GM12878 (cell line): ENCODE measurements at regions not wholly inside any gene's neighbourhood (a gene's known extent, or its start where the extent isn't known, plus 50 kb on each side); places are given as distances from the start of the nearest gene placed in this dataset.

Experiments used
- ATAC-seq: fragments of 200-7000 bp; cut with Tn5 transposase; 3 replicates; pipeline ENCODE4 v1.9.1; 2020; ENCODE audit warnings: mild to moderate bottlenecking, moderate library complexity
- BruUV-seq: library from RNA; stranded (reverse); fragments of 400-500 nt; replicated peaks from 2 replicates; lab custom pipeline; 2021; lab: Mats Ljungman, UMichigan
- CTCF ChIA-PET: fragments of 300-600 bp; sonication (Branson Sonifier 250); formaldehyde crosslinking; extraction: SDS; loops from one replicate; lab custom pipeline; 2021; ENCODE audit warnings: inconsistent platforms; lab: Yijun Ruan, JAX
- POLR2A ChIA-PET: fragments of 350-600 bp; formaldehyde crosslinking; extraction: SDS; loops from one replicate; lab custom pipeline; 2021; ENCODE audit warnings: inconsistent platforms; lab: Charles Lee
- RAD21 ChIA-PET: fragments of 300-600 bp; sonication (Branson Sonifier 250); formaldehyde crosslinking; loops from one replicate; lab custom pipeline; 2023; ENCODE audit warnings: antibody characterized with exemption; ENCODE audit not compliant: unreplicated experiment; lab: Charles Lee
- SMC1A ChIA-PET: fragments of 300-600 bp; sonication (Branson Sonifier 250); formaldehyde crosslinking; loops from one replicate; lab custom pipeline; 2023; ENCODE audit not compliant: unreplicated experiment, uncharacterized antibody; lab: Charles Lee
- DNase-seq: peaks from one replicate; pipeline ENCODE4 v3.0.0-alpha.2; 2011; ENCODE audit warnings: low read depth, low spot score
- FAIRE-seq: peaks from 3 replicates; lab custom pipeline; 2011; peaks lifted over from hg19 to GRCh38; lab: Jason Lieb, UNC
- H2AFZ ChIP-seq: 2 replicates; pipeline ENCODE4 v1.6.0; 2011; ENCODE audit warnings: low read depth, low read length, control low read depth; ENCODE audit not compliant: control insufficient read depth
- H3K27ac ChIP-seq: 2 replicates; pipeline ENCODE4 v1.5.1; 2011; ENCODE audit warnings: control low read depth; ENCODE audit not compliant: control insufficient read depth, insufficient read depth
- H3K27me3 ChIP-seq, 2 experiments: replicated peaks in 1 of 2; 2 replicates each; pipeline versions ENCODE4 v1.6.0 to v1.6.1; 2011; ENCODE audit warnings: low read length in 1 of 2; ENCODE audit not compliant: control insufficient read depth in 2 of 2, insufficient read depth in 2 of 2
- H3K36me3 ChIP-seq, 2 experiments: 2 replicates each; pipeline ENCODE4 v1.5.1; 2011; ENCODE audit warnings: low read length in 1 of 2; ENCODE audit not compliant: control insufficient read depth in 2 of 2, insufficient read depth in 2 of 2
- H3K4me1 ChIP-seq: 2 replicates; pipeline ENCODE4 v1.6.1; 2011; ENCODE audit warnings: mild to moderate bottlenecking, low read length, moderate library complexity, mixed read lengths; ENCODE audit not compliant: control insufficient read depth, insufficient read depth
- H3K4me2 ChIP-seq: 2 replicates; pipeline ENCODE4 v1.6.0; 2011; ENCODE audit warnings: control low read depth; ENCODE audit not compliant: control insufficient read depth, insufficient read depth
- H3K4me3 ChIP-seq: fragments of 200-600 bp; sonication (generic); 2 replicates; pipeline ENCODE4 v1.5.1; 2016
- H3K79me2 ChIP-seq: 2 replicates; pipeline ENCODE4 v1.6.0; 2011; ENCODE audit warnings: low read length; ENCODE audit not compliant: control insufficient read depth, insufficient read depth
- H3K9ac ChIP-seq: 2 replicates; pipeline ENCODE4 v1.8.0; 2011; ENCODE audit warnings: low read length, control low read depth, mixed read lengths; ENCODE audit not compliant: control insufficient read depth, insufficient read depth
- H3K9me3 ChIP-seq: replicated peaks from 3 replicates; pipeline ENCODE4 v1.5.1; 2011; ENCODE audit warnings: mild to moderate bottlenecking, low read length; ENCODE audit not compliant: control insufficient read depth, insufficient read depth
- H4K20me1 ChIP-seq: 2 replicates; pipeline ENCODE4 v1.6.0; 2011; ENCODE audit not compliant: control insufficient read depth, insufficient read depth
- BRCA1 ChIP-seq: IDR thresholded peaks from 2 replicates; pipeline ENCODE4 v1.6.1; 2011; ENCODE audit warnings: low read depth, low read length, improper control_type of control experiment
- IKZF2 ChIP-seq, 2 experiments: fragments of 450-650 bp; IDR thresholded peaks; 2 replicates each; pipeline ENCODE4 v1.6.1; 2017; ENCODE audit warnings: mild to moderate bottlenecking in 2 of 2, moderate library complexity in 2 of 2
- KLF5 ChIP-seq: fragments of 450-650 bp; IDR thresholded peaks from 2 replicates; pipeline ENCODE4 v1.6.1; 2014; ENCODE audit warnings: mild to moderate bottlenecking; ENCODE audit not compliant: partially characterized antibody
- MEF2A ChIP-seq: IDR thresholded peaks from 2 replicates; pipeline ENCODE4 v1.6.1; 2011; ENCODE audit warnings: low read depth, mild to moderate bottlenecking, low read length, moderate library complexity; ENCODE audit not compliant: insufficient read depth
- MEF2B ChIP-seq: fragments of 450-650 bp; IDR thresholded peaks from 2 replicates; pipeline ENCODE4 v1.6.1; 2018; ENCODE audit warnings: mild to moderate bottlenecking, moderate library complexity; ENCODE audit not compliant: partially characterized antibody, poor library complexity, severe bottlenecking
- MYC ChIP-seq: IDR thresholded peaks from 2 replicates; pipeline ENCODE4 v1.6.1; 2011; ENCODE audit warnings: mild to moderate bottlenecking, low read length, moderate library complexity, inconsistent platforms; ENCODE audit not compliant: insufficient read depth, insufficient replicate concordance, insufficient read length, severe bottlenecking
- NFYA ChIP-seq: IDR thresholded peaks from 2 replicates; pipeline ENCODE4 v1.6.1; 2011; ENCODE audit warnings: low read depth, mild to moderate bottlenecking, low read length, improper control_type of control experiment, borderline replicate concordance
- NR2C2 ChIP-seq: IDR thresholded peaks from 2 replicates; pipeline ENCODE4 v1.6.1; 2011; ENCODE audit warnings: borderline replicate concordance, low read depth; ENCODE audit not compliant: control insufficient read depth, insufficient read length
- POLR2AphosphoS2 ChIP-seq: IDR thresholded peaks from 2 replicates; pipeline ENCODE4 v1.6.1; 2011; ENCODE audit warnings: low read depth, mild to moderate bottlenecking, low read length, improper control_type of control experiment, moderate library complexity
- POU2F2 ChIP-seq: IDR thresholded peaks from 3 replicates; pipeline ENCODE4 v1.6.1; 2011; ENCODE audit warnings: low read depth, mild to moderate bottlenecking, low read length, borderline replicate concordance
- SUZ12 ChIP-seq: fragments of 200-600 bp; sonication (generic); IDR thresholded peaks from one replicate; pipeline ENCODE4 v1.6.1; 2018; ENCODE audit warnings: antibody characterized with exemption, mild to moderate bottlenecking; ENCODE audit not compliant: unreplicated experiment
- ZNF207 ChIP-seq: fragments of 450-650 bp; IDR thresholded peaks from 2 replicates; pipeline ENCODE4 v1.6.1; 2014; ENCODE audit warnings: antibody characterized with exemption, mild to moderate bottlenecking, borderline replicate concordance
- WGBS: methylation state at CpG from one replicate; pipeline ENCODE4 v1.1.6; 2016; ENCODE audit warnings: low lambda C conversion rate; ENCODE audit not compliant: insufficient replicate concordance, insufficient coverage; ENCODE audit errors: missing lambda C conversion rate; 5-methylcytosine and 5-hydroxymethylcytosine counted together
- in situ Hi-C: fragments of 300-500 bp; cut with MboI; formaldehyde crosslinking; loops from 9 replicates; pipeline ENCODE4 v1.14.3; 2018; ENCODE audit warnings: mixed read lengths
- intact Hi-C: fragments of 100-400 bp; cut with micrococcal nuclease; formaldehyde crosslinking; loops from one replicate; pipeline ENCODE4 v1.14.2; 2022; ENCODE audit not compliant: unreplicated experiment
- TF ChIP-seq, protein P1 (sequence below): fragments of 150-350 bp; IDR thresholded peaks from 2 replicates; pipeline ENCODE4 v1.6.1; 2014; ENCODE audit warnings: mild to moderate bottlenecking, low read depth, low read length
- TF ChIP-seq, protein P2 (sequence below): fragments of 450-650 bp; IDR thresholded peaks from 2 replicates; pipeline ENCODE4 v1.6.1; 2016; ENCODE audit warnings: mild to moderate bottlenecking
- TF ChIP-seq, protein P3 (sequence below): fragments of 450-650 bp; conservative IDR thresholded peaks from 2 replicates; pipeline ENCODE4 v1.6.1; 2017; ENCODE audit warnings: mild to moderate bottlenecking, moderate library complexity
- TF ChIP-seq, protein P4 (sequence below): IDR thresholded peaks from 2 replicates; pipeline ENCODE4 v1.6.1; 2011; ENCODE audit warnings: low read depth, low read length, improper control_type of control experiment, borderline replicate concordance
- TF ChIP-seq, protein P5 (sequence below): fragments of 450-650 bp; IDR thresholded peaks from 2 replicates; pipeline ENCODE4 v1.6.1; 2017; ENCODE audit warnings: mild to moderate bottlenecking, low read depth, inconsistent platforms; ENCODE audit not compliant: poor library complexity, severe bottlenecking

DNA sequence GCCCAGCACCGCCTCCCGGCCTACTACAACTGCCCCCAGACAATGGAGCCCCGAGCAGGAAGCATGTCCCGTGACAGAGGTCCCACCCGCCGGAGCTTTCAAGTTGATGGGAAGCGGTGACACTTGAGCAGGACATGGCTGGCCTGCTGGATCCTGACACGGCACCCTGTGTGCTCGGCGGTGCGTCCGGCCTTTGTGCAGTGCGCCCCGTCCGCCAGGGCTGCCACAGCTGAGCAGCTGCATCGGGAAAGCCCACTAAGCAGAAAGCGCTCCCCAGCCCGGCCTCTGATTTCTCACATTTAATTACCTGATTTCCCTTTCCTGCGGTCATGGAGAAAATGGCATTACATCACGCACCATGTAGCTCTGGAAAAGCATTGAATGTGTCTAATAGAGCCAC is 611.9 kb downstream of the IRX1 start:
- SMC1A ChIA-PET = no interaction called here
- DNase-seq = no peak
- RAD21 ChIA-PET = no interaction called here
- Histone ChIP-seq H3K9ac (no peak overlapping the region), H4K20me1 (no peaks in the 10 kb centered on the region), H3K4me3 (no peak overlapping the region), H3K4me2 (no peak overlapping the region), H2AFZ (no peak overlapping the region), H3K36me3 (no peaks in the 10 kb centered on the region), H3K4me1 (no peaks in the 10 kb centered on the region), H3K27ac (no peak overlapping the region), H3K79me2 (no peaks in the 10 kb centered on the region), H3K9me3 (no peaks in the 10 kb centered on the region; the same call in 1 of the 3 replicates), H3K27me3 (no peaks in the 10 kb centered on the region)
- 45% methylated on average over 20 of the region's 20 CpGs for WGBS
- CTCF ChIA-PET = no interaction called here
- no peak for ATAC-seq
- no TSS peak for BruUV-seq
- POLR2A ChIA-PET = no interaction called here
- intact Hi-C loops (no loop called here), in situ Hi-C loops (no loop called here)
- FAIRE-seq = no peak
- TF ChIP-seq POLR2AphosphoS2 (no peak), SUZ12 (no peak), MEF2B (no peak), MEF2A (no peak), POU2F2 (no peak), IKZF2 (IDR thresholded peaks at IDR 0.05) (no peak), MYC (no peak), KLF5 (no peak), NFYA (no peak), NR2C2 (no peak), ZNF207 (no peak), BRCA1 (no peak)
- TF ChIP-seq, protein P1, sequence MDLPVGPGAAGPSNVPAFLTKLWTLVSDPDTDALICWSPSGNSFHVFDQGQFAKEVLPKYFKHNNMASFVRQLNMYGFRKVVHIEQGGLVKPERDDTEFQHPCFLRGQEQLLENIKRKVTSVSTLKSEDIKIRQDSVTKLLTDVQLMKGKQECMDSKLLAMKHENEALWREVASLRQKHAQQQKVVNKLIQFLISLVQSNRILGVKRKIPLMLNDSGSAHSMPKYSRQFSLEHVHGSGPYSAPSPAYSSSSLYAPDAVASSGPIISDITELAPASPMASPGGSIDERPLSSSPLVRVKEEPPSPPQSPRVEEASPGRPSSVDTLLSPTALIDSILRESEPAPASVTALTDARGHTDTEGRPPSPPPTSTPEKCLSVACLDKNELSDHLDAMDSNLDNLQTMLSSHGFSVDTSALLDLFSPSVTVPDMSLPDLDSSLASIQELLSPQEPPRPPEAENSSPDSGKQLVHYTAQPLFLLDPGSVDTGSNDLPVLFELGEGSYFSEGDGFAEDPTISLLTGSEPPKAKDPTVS = no peak
- TF ChIP-seq, protein P2, sequence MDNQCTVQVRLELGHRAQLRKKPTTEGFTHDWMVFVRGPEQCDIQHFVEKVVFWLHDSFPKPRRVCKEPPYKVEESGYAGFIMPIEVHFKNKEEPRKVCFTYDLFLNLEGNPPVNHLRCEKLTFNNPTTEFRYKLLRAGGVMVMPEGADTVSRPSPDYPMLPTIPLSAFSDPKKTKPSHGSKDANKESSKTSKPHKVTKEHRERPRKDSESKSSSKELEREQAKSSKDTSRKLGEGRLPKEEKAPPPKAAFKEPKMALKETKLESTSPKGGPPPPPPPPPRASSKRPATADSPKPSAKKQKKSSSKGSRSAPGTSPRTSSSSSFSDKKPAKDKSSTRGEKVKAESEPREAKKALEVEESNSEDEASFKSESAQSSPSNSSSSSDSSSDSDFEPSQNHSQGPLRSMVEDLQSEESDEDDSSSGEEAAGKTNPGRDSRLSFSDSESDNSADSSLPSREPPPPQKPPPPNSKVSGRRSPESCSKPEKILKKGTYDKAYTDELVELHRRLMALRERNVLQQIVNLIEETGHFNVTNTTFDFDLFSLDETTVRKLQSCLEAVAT = no peak
- TF ChIP-seq, protein P3, sequence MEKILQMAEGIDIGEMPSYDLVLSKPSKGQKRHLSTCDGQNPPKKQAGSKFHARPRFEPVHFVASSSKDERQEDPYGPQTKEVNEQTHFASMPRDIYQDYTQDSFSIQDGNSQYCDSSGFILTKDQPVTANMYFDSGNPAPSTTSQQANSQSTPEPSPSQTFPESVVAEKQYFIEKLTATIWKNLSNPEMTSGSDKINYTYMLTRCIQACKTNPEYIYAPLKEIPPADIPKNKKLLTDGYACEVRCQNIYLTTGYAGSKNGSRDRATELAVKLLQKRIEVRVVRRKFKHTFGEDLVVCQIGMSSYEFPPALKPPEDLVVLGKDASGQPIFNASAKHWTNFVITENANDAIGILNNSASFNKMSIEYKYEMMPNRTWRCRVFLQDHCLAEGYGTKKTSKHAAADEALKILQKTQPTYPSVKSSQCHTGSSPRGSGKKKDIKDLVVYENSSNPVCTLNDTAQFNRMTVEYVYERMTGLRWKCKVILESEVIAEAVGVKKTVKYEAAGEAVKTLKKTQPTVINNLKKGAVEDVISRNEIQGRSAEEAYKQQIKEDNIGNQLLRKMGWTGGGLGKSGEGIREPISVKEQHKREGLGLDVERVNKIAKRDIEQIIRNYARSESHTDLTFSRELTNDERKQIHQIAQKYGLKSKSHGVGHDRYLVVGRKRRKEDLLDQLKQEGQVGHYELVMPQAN = no peak
- TF ChIP-seq, protein P4, sequence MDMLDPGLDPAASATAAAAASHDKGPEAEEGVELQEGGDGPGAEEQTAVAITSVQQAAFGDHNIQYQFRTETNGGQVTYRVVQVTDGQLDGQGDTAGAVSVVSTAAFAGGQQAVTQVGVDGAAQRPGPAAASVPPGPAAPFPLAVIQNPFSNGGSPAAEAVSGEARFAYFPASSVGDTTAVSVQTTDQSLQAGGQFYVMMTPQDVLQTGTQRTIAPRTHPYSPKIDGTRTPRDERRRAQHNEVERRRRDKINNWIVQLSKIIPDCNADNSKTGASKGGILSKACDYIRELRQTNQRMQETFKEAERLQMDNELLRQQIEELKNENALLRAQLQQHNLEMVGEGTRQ = no peak
- TF ChIP-seq, protein P5, sequence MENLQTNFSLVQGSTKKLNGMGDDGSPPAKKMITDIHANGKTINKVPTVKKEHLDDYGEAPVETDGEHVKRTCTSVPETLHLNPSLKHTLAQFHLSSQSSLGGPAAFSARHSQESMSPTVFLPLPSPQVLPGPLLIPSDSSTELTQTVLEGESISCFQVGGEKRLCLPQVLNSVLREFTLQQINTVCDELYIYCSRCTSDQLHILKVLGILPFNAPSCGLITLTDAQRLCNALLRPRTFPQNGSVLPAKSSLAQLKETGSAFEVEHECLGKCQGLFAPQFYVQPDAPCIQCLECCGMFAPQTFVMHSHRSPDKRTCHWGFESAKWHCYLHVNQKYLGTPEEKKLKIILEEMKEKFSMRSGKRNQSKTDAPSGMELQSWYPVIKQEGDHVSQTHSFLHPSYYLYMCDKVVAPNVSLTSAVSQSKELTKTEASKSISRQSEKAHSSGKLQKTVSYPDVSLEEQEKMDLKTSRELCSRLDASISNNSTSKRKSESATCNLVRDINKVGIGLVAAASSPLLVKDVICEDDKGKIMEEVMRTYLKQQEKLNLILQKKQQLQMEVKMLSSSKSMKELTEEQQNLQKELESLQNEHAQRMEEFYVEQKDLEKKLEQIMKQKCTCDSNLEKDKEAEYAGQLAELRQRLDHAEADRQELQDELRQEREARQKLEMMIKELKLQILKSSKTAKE = no peak
